Limb (tissue), 2 donors: ENCODE measurements at regions not wholly inside any gene's neighbourhood (a gene's known extent, or its start where the extent isn't known, plus 50 kb on each side); places are given as distances from the start of the nearest gene placed in this dataset.

Experiments used
- DNase-seq, 2 donors: peaks; one replicate each; pipeline ENCODE4 v3.0.0-alpha.2; 2016; ENCODE audit errors: extremely low spot score in 2 of 2

DNA sequence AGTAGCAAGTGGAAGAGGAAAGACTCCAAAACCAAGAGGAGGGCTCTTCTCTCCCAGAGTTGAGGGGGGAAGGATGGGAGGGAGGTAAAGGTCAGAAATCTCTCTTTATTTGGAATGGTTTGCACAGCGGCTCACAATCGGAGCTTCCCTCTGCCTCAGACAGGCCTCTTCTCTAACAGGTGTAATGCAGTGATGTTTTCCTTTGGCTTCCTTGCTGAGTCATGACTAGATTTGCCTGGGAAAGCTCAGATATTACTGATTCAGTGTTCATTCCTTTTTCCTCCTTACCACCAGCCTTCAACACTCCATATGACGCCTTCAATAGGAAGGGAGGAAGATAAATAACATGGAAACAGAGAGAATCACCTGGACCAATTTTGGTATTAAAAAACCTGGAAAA is 136.6 kb downstream of the RNF152 start:
- DNase-seq, result no peak

GRCh38 chr18:61755555-61755954 is 137.3 kb downstream of the RNF152 start:
- DNase-seq, result no peak

GRCh38 chr18:61754039-61754583 is 138.7 kb downstream of the RNF152 start:
- no peak for DNase-seq

GRCh38 chr18:61753373-61753772 is 139.4 kb downstream of the RNF152 start:
- DNase-seq, result no peak

DNA sequence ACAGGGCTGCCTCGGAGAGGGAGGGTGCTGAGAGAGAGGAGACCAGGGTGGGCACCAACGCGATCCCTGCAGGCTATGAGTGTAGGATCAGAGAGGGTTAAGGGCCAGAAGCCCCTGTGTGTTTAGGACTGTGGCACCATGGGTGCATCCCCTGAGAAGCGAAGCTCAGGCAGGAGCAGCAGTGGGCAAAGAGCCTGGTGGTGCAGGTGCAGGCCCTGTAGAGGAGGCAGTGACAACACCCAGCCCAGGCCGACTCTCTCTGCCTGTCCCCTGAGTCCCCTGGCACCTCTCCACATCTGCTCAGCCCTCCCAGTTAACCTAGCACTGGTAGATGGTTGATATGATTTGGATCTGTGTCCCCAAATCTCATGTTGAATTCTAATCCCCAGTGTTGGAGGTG is 139.8 kb downstream of the RNF152 start:
- DNase-seq, result no peak

DNA sequence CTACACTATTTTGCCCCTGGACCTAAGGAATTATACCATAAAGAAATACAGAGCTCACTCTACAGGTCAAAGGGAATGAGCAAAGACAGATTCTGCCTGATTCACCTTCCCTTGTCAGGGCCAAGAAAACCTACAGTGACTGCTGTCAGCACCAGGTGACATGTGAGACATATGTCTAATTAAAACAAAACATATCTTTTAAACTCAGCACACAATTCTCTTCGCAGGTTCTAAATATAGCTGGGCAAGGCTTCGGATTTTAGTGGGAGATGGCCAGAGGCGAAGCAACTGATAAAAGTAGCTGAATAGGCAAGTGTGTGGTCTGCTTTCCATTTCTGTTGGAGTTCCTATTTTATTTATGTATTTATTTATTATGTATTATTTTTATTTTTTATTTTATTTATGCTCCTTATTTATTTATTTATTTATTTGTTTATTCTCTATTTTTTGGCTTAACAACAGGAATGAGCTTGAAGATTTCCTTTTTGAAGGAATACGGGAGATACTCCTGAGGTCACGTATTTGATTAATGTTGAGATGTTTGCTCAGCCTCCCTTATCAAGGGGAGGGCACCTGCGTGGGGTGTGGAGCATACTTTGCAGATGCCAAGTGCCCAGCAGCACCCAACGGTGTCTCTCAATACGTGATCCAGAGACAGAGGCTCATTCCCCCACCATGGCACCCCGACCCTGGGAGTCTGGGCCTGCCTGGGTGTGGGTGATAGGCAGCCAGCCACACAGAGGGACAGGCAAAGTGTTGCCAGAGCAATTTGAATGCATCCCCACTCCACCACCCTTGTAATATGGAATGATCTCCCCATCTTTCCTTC is 141.8 kb downstream of the RNF152 start:
- DNase-seq, result no peak

GRCh38 chr18:61749546-61749945 is 143.3 kb downstream of the RNF152 start:
- no peak for DNase-seq

GRCh38 chr18:61749031-61749430 is 143.8 kb downstream of the RNF152 start:
- DNase-seq, result no peak

DNA sequence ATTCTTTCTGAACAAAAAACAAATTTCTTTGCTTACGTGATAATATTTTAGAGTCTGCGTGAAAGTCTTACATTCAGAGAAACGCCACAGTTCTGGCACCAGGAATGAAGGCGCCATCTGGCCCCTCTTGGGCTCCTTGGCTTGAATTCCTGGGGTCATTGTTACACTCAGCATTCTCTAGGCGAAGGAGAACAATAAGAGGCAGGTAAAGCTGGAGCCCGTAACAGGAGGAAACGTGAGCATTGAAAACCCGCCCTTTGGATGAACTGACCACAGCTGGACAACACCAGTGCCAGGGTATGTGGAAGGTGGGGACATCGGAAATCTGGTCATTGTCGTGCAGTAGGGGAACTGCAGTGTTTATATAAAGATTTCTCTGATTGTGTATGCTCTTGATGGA is 144.8 kb downstream of the RNF152 start:
- DNase-seq, result no peak

- DNase-seq, result no peak
Observed at GRCh38 chr18:61743775-61744531, 148.9 kb downstream of the RNF152 start.

DNA sequence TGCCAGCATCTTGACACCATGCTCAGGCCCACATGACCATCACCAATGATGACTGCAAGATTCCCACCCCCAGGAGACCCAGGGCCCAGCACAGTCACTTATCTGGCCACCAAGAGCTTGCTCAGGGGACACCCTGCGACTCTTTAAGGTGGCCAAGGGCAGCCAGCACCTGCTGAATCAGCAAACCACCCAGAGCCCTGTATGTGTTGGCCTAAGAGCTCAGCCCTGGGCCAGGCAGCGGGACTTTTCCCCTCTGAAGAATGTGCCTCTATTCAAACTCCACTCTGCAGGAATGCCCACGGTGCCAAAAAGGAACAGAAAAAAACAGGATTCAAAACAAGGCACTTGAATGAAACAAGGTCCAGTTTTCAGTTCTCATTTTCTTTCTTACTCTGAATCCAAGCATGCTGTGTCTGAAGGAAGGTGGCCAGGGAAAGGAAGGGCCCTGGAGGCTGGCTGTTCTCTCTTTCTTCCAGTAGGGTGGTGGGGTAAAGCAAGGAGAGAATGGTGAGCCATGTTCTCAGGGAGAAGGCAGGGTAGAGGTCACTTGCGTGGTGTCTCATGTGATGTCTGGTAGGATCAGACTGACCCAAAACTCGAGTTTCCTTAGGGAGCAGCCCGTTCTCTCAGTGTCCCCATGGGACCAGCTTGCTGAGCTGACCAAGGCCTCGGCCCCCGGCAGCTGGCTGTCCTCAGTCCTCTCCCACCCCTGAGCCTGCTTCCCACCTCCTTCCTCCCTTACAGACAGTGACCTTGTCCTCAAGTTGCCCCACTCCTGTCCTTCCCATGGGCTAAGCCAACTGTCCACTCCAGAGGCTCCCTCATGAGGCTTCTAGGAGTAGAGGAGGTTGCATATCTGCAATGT is 150.0 kb downstream of the RNF152 start:
- DNase-seq, result no peak

DNA sequence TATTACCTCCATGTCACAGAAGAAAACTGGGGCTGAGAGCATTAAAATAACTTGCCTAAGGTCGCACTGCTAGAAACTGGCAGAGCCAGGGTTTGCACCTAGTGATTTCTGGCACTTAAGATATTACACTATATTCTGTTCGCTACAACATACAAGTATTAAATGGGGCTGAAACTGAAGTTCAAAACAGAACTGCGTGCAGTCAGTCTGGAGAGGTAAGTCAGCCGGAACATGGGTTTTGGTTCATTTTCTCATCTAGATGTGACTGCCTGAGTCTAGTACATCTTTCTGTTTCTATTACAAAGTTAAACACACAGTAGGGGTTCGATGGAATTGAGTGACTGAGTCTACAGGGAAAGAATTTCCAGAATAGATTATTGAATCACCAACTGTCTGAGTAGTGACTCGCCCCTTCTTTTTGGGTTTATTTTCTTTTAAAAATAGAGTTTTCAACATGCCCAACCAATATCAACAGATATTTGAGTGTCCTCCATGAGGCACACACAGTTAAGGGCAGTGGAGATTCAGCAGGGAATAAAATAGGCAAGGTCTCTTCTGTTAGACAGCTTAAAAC is 150.8 kb downstream of the RNF152 start:
- DNase-seq, result no peak

DNA sequence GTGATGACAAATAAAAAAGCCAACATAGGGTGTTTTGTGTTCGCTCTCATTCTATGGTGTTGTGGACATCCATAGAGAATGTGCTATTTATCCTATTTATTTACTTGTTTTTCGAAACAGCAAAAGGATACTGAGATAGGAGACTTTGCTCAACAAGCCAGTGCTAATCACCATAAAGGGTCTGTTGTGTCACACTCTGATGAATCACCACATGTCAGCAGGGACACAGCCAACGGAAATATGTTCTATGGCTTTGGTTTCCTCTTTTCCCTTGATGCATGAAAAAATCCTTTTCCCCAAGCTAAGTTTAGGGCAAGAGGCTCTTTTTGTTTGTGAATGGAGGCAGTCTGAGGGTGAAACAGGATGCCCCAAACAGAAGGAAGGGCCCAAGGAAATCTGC is 154.3 kb downstream of the RNF152 start:
- no peak for DNase-seq

DNA sequence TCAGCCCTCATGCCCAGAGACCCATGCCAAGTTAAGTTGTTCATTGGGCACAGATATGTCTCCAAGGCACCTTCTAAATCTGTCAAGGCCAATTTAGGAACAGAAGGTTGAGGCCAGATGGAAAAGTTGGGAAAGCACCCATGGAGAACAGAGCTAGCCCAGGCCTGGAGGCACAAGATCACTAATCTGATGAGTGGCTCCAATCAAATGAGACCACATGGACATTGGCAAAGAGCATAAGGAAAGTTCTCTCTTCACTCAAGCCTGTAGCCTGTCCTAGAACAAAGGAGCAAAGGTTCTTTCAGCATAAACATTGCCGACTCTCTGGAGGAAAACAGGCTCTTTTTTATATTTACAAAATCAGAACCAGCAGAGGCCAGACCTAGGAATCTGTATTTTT is 154.8 kb downstream of the RNF152 start:
- no peak for DNase-seq

GRCh38 chr18:61736133-61736532 is 156.7 kb downstream of the RNF152 start:
- DNase-seq, result no peak

GRCh38 chr18:61735564-61736102 is 157.2 kb downstream of the RNF152 start:
- no peak for DNase-seq

DNA sequence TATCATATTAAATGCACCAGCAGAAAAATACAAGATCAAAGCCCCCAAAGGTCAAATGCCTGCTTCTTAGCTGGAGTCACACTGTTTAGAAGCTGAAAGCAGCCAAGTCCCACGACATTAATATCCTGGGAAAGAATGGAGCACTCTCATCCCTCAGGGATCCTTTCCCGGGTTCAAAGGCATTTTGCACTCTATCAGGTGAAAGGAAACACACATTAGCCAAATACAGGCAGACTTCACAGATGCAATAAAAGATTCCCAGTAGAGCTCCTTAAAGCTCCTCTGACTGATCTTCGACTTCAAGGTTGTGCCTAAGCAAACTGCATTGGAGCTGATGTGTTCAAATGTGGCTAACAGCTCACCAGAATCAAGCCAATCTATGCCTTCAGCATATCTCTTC is 158.4 kb downstream of the RNF152 start:
- DNase-seq, result no peak

- no peak for DNase-seq
Observed at GRCh38 chr18:61732854-61733253, 160.0 kb downstream of the RNF152 start.

GRCh38 chr18:61731693-61732376 is 161.0 kb downstream of the RNF152 start:
- no peak for DNase-seq

DNA sequence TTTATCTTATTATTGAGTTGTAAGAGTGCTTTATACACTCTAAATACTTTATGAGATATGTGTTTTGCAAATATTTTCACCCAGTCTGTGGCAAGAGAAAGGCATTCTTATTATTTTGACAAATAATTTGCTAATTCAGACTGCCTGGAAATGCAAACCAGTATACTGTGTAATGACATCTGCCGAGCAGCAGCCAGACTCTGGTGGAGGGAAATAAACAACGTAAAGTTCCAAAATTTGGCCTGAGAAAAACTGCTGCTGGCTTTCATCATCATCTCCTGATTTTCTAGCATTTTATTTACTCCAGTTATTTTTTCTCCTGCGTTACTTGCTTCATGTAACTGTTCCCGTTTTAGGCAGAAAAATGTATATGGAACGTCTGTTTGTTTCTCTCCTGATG is 161.6 kb downstream of the RNF152 start:
- DNase-seq, result no peak
